Panc1 (cell line): ENCODE measurements at regions not wholly inside any gene's neighbourhood (a gene's known extent, or its start where the extent isn't known, plus 50 kb on each side); places are given as distances from the start of the nearest gene placed in this dataset.

Source experiments
- ATAC-seq: fragments of 200-7000 bp; cut with Tn5 transposase; 2 replicates; pipeline ENCODE4 v1.9.1; 2020; ENCODE audit warnings: mild to moderate bottlenecking, moderate library complexity
- BruUV-seq: library from RNA; stranded (reverse); fragments of 400-500 nt; replicated peaks from 2 replicates; lab custom pipeline; 2021; lab: Mats Ljungman, UMichigan
- CTCF ChIA-PET: fragments of 300-600 bp; sonication (Branson Sonifier 250); formaldehyde crosslinking; loops from one replicate; lab custom pipeline; 2022; ENCODE audit warnings: antibody characterized with exemption; lab: Charles Lee
- POLR2A ChIA-PET: fragments of 300-600 bp; sonication (Branson Sonifier 250); formaldehyde crosslinking; loops from one replicate; lab custom pipeline; 2022; ENCODE audit warnings: antibody characterized with exemption; lab: Charles Lee
- DNase-seq: peaks from one replicate; pipeline ENCODE4 v3.0.0-alpha.2; 2010; ENCODE audit warnings: low read depth, low spot score
- H3K27ac ChIP-seq: 2 replicates; pipeline ENCODE4 v1.5.1; 2011; ENCODE audit warnings: mild to moderate bottlenecking, low read length, inconsistent platforms
- H3K27me3 ChIP-seq: fragments of 200-500 bp; sonication (Bioruptor generic); 2 replicates; pipeline ENCODE4 v1.6.0; 2014; ENCODE audit warnings: low read length, inconsistent platforms; ENCODE audit not compliant: control insufficient read depth, insufficient read depth
- H3K36me3 ChIP-seq: fragments of 200-500 bp; sonication (Bioruptor generic); 2 replicates; pipeline ENCODE4 v1.5.1; 2014; ENCODE audit warnings: inconsistent platforms, mild to moderate bottlenecking, low read length, moderate library complexity; ENCODE audit not compliant: control insufficient read depth, insufficient read depth
- H3K4me1 ChIP-seq: 2 replicates; pipeline ENCODE4 v1.5.1; 2011; ENCODE audit warnings: inconsistent platforms, mild to moderate bottlenecking, low read length, moderate library complexity; ENCODE audit not compliant: control insufficient read depth, insufficient read depth
- H3K4me3 ChIP-seq, 2 experiments: 2 replicates each; pipeline ENCODE4 v1.5.1; 2011 to 2012; ENCODE audit warnings: low read depth in 2 of 2, low read length in 2 of 2, mild to moderate bottlenecking in 2 of 2, inconsistent platforms in 1 of 2, moderate library complexity in 1 of 2
- H3K9me3 ChIP-seq: fragments of 200-500 bp; sonication (Bioruptor generic); 2 replicates; pipeline ENCODE4 v1.5.1; 2014; ENCODE audit warnings: low read depth, mild to moderate bottlenecking, inconsistent platforms, low read length, moderate library complexity; ENCODE audit not compliant: control insufficient read depth, insufficient read depth
- POLR2AphosphoS5 ChIP-seq: IDR thresholded peaks from 2 replicates; pipeline ENCODE4 v1.6.1; 2012; ENCODE audit warnings: mild to moderate bottlenecking, low read depth, low read length, moderate library complexity
- SIN3A ChIP-seq: IDR thresholded peaks from 2 replicates; pipeline ENCODE4 v1.6.1; 2012; ENCODE audit warnings: low read depth, mild to moderate bottlenecking, low read length, moderate library complexity, borderline replicate concordance; ENCODE audit not compliant: insufficient read depth
- TCF7L2 ChIP-seq: IDR thresholded peaks from 2 replicates; pipeline ENCODE4 v1.6.1; 2011; ENCODE audit warnings: mild to moderate bottlenecking, low read depth, low read length, inconsistent platforms
- in situ Hi-C: cut with HindIII; loops from 2 replicates; pipeline ENCODE4 v1.10.0; 2016; ENCODE audit warnings: low sequenced_read_pairs, low pct_unique_long_range_greater_than_20kb
- intact Hi-C: fragments of 100-400 bp; cut with micrococcal nuclease; formaldehyde crosslinking; loops from one replicate; pipeline ENCODE4 v1.10.0; 2022; ENCODE audit not compliant: unreplicated experiment
- TF ChIP-seq, protein P1 (sequence below), 2 experiments: IDR thresholded peaks; 2 replicates each; pipeline ENCODE4 v1.6.1; 2011 to 2012; ENCODE audit warnings: low read depth in 2 of 2, control low read depth in 1 of 2, low read length in 1 of 2, mild to moderate bottlenecking in 1 of 2, moderate library complexity in 1 of 2; ENCODE audit not compliant: insufficient read depth in 1 of 2
- TF ChIP-seq, protein P2 (sequence below): fragments of 450-650 bp; IDR thresholded peaks from 2 replicates; pipeline ENCODE4 v1.5.1; 2017; ENCODE audit warnings: mild to moderate bottlenecking

DNA sequence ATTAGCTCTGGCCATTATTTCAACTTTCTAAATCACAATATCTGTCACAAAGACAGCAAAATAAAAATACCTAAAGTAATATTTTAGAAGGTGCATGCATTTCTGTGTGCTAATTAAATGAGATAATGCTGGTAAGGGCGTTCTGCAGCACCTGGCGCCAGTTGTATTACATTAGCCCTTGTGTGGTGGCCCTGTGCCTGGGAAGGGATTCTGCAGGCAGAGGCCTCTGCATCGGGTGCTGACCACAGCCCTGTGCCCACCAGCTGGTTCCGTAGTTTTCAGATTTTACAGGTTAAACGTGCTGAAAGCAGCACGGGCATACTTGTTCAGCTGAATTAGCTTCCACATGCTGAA is 157.7 kb upstream of the PRKCQ start:
- H3K27me3 ChIP-seq = no peaks in the 10 kb centered on the region
- ChIA-PET CTCF (no interaction called here), POLR2A (no interaction called here)
- no peaks in the 10 kb centered on the region for H3K36me3 ChIP-seq
- TF ChIP-seq POLR2AphosphoS5 = no peak
- H3K4me1 ChIP-seq = no peaks in the 10 kb centered on the region
- ATAC-seq (no peak), DNase-seq (no peak)
- in situ Hi-C loops = no loop called here
- intact Hi-C loops = no loop called here
- H3K4me3 ChIP-seq = no peak overlapping the region
- H3K27ac ChIP-seq = no peak overlapping the region
- BruUV-seq = no TSS peak
- H3K9me3 ChIP-seq = no peaks in the 10 kb centered on the region

DNA sequence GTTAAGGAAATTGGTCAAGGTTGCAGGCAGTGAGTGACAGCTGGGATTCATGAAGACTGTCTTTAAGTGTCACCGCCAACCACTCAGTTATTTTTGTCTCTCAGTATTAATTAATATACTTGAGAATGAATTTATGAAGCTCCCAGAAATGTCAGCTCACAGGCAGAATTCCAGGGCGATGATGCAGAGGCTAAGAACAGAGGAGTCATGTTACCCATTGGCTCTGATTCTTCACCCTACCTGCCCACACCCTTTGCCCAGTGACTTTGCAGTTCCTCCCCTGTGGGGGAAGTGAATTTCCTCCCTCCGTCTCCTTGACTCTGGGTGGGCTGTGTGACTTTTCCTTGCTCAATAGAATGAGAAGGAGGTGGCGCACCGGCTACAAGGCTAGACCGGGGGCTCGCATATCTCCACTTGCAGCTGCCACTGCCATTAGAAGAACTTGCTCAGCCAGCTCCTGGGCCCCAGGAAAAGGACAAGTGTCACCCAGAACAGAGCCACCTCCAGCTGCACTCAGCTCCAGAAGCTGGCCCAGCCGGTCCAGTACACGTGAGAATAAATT is 157.1 kb upstream of the PRKCQ start:
- no peaks in the 10 kb centered on the region for H3K4me1 ChIP-seq
- in situ Hi-C loops (no loop called here), intact Hi-C loops (no loop called here)
- ATAC-seq (no peak), DNase-seq (no peak)
- H3K9me3 ChIP-seq = no peaks in the 10 kb centered on the region
- CTCF ChIA-PET = no interaction called here
- H3K36me3 ChIP-seq = no peaks in the 10 kb centered on the region
- no peaks in the 10 kb centered on the region for H3K27me3 ChIP-seq
- TF ChIP-seq SIN3A = no peak
- POLR2A ChIA-PET = no interaction called here
- H3K27ac ChIP-seq = no peak overlapping the region
- BruUV-seq = no TSS peak
- H3K4me3 ChIP-seq = no peak overlapping the region

DNA sequence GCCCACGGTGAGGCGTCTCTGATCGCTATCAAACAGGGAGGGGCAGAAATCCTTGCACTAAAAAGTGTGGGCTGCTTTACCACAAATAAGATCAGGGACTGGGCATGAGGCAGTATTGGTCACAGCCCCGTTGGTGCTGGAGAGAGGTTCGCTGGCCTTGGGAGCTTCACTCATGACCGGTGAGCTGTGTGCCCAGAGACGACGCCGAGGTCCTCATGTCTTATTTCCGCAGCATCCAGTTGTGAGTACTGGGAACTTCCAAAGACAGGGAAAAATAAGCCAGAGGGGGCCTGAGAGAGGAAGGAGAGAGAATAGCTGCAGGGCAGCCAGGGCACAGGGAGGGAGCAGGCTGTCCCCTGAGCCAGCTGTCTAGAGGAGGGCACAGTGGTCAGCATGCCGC is 154.2 kb upstream of the PRKCQ start:
- intact Hi-C loops = no loop called here
- Histone ChIP-seq H3K9me3 (no peaks in the 10 kb centered on the region), H3K27ac (no peak overlapping the region), H3K27me3 (no peaks in the 10 kb centered on the region), H3K4me1 (no peaks in the 10 kb centered on the region), H3K36me3 (no peaks in the 10 kb centered on the region), H3K4me3 (no peak overlapping the region)
- no TSS peak for BruUV-seq
- POLR2A ChIA-PET = no interaction called here
- ATAC-seq (no peak), DNase-seq (no peak)
- TF ChIP-seq SIN3A (no peak), POLR2AphosphoS5 (no peak), TCF7L2 (no peak)
- TF ChIP-seq, protein P1, sequence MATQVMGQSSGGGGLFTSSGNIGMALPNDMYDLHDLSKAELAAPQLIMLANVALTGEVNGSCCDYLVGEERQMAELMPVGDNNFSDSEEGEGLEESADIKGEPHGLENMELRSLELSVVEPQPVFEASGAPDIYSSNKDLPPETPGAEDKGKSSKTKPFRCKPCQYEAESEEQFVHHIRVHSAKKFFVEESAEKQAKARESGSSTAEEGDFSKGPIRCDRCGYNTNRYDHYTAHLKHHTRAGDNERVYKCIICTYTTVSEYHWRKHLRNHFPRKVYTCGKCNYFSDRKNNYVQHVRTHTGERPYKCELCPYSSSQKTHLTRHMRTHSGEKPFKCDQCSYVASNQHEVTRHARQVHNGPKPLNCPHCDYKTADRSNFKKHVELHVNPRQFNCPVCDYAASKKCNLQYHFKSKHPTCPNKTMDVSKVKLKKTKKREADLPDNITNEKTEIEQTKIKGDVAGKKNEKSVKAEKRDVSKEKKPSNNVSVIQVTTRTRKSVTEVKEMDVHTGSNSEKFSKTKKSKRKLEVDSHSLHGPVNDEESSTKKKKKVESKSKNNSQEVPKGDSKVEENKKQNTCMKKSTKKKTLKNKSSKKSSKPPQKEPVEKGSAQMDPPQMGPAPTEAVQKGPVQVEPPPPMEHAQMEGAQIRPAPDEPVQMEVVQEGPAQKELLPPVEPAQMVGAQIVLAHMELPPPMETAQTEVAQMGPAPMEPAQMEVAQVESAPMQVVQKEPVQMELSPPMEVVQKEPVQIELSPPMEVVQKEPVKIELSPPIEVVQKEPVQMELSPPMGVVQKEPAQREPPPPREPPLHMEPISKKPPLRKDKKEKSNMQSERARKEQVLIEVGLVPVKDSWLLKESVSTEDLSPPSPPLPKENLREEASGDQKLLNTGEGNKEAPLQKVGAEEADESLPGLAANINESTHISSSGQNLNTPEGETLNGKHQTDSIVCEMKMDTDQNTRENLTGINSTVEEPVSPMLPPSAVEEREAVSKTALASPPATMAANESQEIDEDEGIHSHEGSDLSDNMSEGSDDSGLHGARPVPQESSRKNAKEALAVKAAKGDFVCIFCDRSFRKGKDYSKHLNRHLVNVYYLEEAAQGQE (IDR thresholded peaks at IDR 0.05; ENCODE audit: insufficient read depth in 1 of 2, low read depth in 2 of 2, low read length in 1 of 2) = no peak
- TF ChIP-seq, protein P2, sequence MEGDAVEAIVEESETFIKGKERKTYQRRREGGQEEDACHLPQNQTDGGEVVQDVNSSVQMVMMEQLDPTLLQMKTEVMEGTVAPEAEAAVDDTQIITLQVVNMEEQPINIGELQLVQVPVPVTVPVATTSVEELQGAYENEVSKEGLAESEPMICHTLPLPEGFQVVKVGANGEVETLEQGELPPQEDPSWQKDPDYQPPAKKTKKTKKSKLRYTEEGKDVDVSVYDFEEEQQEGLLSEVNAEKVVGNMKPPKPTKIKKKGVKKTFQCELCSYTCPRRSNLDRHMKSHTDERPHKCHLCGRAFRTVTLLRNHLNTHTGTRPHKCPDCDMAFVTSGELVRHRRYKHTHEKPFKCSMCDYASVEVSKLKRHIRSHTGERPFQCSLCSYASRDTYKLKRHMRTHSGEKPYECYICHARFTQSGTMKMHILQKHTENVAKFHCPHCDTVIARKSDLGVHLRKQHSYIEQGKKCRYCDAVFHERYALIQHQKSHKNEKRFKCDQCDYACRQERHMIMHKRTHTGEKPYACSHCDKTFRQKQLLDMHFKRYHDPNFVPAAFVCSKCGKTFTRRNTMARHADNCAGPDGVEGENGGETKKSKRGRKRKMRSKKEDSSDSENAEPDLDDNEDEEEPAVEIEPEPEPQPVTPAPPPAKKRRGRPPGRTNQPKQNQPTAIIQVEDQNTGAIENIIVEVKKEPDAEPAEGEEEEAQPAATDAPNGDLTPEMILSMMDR = no peak
- in situ Hi-C loops = no loop called here
- CTCF ChIA-PET = no interaction called here
